Prostate gland (tissue), 2 donors: ENCODE measurements at regions not wholly inside any gene's neighbourhood (a gene's known extent, or its start where the extent isn't known, plus 50 kb on each side); places are given as distances from the start of the nearest gene placed in this dataset.
"Not testable (repeated sequence)": the region's sequence is repeated elsewhere in the genome, so short reads cannot be mapped to it uniquely, and the experiment has no call there.

Source experiments
- DNase-seq: peaks from one replicate; pipeline ENCODE4 v3.0.0-alpha.2; 2019; ENCODE audit warnings: low spot score
- H3K27ac ChIP-seq, 2 donors: fragments of 200-600 bp; sonication (generic); 2 replicates each; pipeline ENCODE4 v1.5.1; 2017 to 2019
- H3K27me3 ChIP-seq: fragments of 200-600 bp; sonication (generic); replicated peaks from 2 replicates; pipeline ENCODE4 v1.5.1; 2019; ENCODE audit not compliant: insufficient read depth
- H3K36me3 ChIP-seq, 2 donors: fragments of 200-600 bp; sonication (generic); 1 replicate in 1 of 2; 2 replicates in 1 of 2; pipeline versions ENCODE4 v1.5.1 to v1.8.1; 2017 to 2019
- H3K4me1 ChIP-seq: fragments of 200-600 bp; sonication (generic); replicated peaks from 2 replicates; pipeline ENCODE4 v1.5.1; 2019
- H3K4me3 ChIP-seq, 2 donors: fragments of 200-600 bp; sonication (generic); 2 replicates each; pipeline ENCODE4 v1.5.1; 2017 to 2019
- H3K9me3 ChIP-seq: fragments of 200-600 bp; sonication (generic); 2 replicates; pipeline ENCODE4 v1.5.1; 2017
- POLR2A ChIP-seq: fragments of 450-650 bp; IDR thresholded peaks from one replicate; pipeline ENCODE4 v1.6.1; 2016; ENCODE audit warnings: antibody characterized with exemption, mild to moderate bottlenecking
- POLR2AphosphoS5 ChIP-seq: sonication (generic); formaldehyde crosslinking; IDR thresholded peaks from one replicate; pipeline ENCODE4 v1.6.1; 2017; ENCODE audit warnings: antibody characterized with exemption
- WGBS: methylation state at CpG from one replicate; pipeline ENCODE4 v1.1.5; 2018; 5-methylcytosine and 5-hydroxymethylcytosine counted together
- intact Hi-C: fragments of 100-400 bp; cut with DNase I; formaldehyde crosslinking; loops from one replicate; pipeline ENCODE4 v1.14.2; 2022
- TF ChIP-seq, protein P1 (sequence below), 4 experiments: fragments of 200-600 bp in 2 of 4; fragments of 450-650 bp in 2 of 4; sonication (generic) in 2 of 4; IDR thresholded peaks; 1 replicate in 3 of 4; 2 replicates in 1 of 4; pipeline ENCODE4 v1.5.1; 2016 to 2019; ENCODE audit warnings: antibody characterized with exemption in 4 of 4, mild to moderate bottlenecking in 2 of 4, moderate library complexity in 2 of 4

DNA sequence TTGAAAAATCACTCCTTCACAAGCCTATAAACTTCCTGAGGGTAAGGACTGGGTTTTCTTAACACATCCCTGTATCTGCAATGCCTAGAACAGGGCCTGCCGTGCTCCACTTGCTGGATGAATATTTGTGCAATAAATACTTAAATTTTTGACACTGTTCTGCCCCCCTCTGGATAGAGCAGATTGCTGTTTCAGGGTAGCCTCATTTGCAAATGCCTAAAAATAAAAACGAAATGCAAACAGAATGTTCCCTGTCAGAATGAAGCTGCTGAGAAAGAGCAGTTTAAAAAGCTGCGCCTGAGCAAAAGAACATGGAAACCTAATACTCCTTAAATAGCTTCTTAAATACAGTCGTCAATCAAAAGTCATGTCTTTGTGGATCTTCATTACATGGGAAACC lies 385.3 kb downstream of the PRELID2 start:
- WGBS: 71% methylated on average over 4 of the region's 4 CpGs
- DNase-seq: no peak
- no peak overlapping the region for H3K4me3 ChIP-seq
- no peaks in the 10 kb centered on the region for H3K4me1 ChIP-seq
- H3K27ac ChIP-seq: no peak overlapping the region
- H3K9me3 ChIP-seq: no peaks in the 10 kb centered on the region
- H3K27me3 ChIP-seq: no peaks in the 10 kb centered on the region
- no peaks in the 10 kb centered on the region for H3K36me3 ChIP-seq
- intact Hi-C loops: no loop called here
- TF ChIP-seq POLR2AphosphoS5 (no peak), POLR2A (no peak)
- TF ChIP-seq, protein P1, sequence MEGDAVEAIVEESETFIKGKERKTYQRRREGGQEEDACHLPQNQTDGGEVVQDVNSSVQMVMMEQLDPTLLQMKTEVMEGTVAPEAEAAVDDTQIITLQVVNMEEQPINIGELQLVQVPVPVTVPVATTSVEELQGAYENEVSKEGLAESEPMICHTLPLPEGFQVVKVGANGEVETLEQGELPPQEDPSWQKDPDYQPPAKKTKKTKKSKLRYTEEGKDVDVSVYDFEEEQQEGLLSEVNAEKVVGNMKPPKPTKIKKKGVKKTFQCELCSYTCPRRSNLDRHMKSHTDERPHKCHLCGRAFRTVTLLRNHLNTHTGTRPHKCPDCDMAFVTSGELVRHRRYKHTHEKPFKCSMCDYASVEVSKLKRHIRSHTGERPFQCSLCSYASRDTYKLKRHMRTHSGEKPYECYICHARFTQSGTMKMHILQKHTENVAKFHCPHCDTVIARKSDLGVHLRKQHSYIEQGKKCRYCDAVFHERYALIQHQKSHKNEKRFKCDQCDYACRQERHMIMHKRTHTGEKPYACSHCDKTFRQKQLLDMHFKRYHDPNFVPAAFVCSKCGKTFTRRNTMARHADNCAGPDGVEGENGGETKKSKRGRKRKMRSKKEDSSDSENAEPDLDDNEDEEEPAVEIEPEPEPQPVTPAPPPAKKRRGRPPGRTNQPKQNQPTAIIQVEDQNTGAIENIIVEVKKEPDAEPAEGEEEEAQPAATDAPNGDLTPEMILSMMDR (IDR thresholded peaks at IDR 0.05): no peak

- H3K9me3 ChIP-seq, H3K27ac ChIP-seq, H3K4me3 ChIP-seq, H3K27me3 ChIP-seq, intact Hi-C loops, H3K36me3 ChIP-seq, DNase-seq, H3K4me1 ChIP-seq: not testable (repeated sequence)
- 90% methylated on average over 3 of the region's 3 CpGs for WGBS
These were observed 388.3 kb downstream of the PRELID2 start for GRCh38 chr5:145446875-145447274.

- H3K4me3 ChIP-seq: no peak overlapping the region
- intact Hi-C loops: no loop called here
- WGBS: 84% methylated on average over 5 of the region's 5 CpGs
- H3K27me3 ChIP-seq: no peaks in the 10 kb centered on the region
- no peak for TF ChIP-seq POLR2A
- TF ChIP-seq, protein P1 (IDR thresholded peaks at IDR 0.05): no peak
- no peak for TF ChIP-seq POLR2AphosphoS5
- no peak overlapping the region for H3K27ac ChIP-seq
- H3K9me3 ChIP-seq: no peaks in the 10 kb centered on the region
- no peak for DNase-seq
- no peaks in the 10 kb centered on the region for H3K36me3 ChIP-seq
- no peaks in the 10 kb centered on the region for H3K4me1 ChIP-seq
These were observed 388.7 kb downstream of the PRELID2 start for GRCh38 chr5:145446412-145446811.

DNA sequence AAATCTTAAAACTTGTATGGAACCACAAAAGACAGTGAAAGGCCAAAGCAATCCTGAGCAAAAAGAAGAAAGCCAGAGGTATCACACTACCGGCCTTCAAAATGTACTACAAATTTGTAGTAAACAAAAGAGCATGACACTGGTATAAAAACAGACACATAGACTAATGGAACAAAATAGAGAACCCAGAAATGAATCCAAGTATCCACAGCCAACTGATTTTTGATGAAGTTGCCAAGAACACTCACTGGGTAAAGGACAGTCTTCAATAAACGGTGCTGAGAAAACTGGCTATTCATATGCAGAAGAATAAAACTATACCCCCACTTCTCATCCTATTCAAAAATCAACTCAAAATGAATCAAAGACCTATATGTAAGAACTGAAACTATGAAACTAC lies 390.1 kb downstream of the PRELID2 start:
- TF ChIP-seq POLR2AphosphoS5: no peak
- no peak for TF ChIP-seq POLR2A
- TF ChIP-seq, protein P1 (IDR thresholded peaks at IDR 0.05): no peak
- Histone ChIP-seq H3K27ac (no peak overlapping the region), H3K27me3 (no peaks in the 10 kb centered on the region), H3K9me3 (no peaks in the 10 kb centered on the region), H3K4me3 (no peak overlapping the region), H3K36me3 (no peaks in the 10 kb centered on the region), H3K4me1 (no peaks in the 10 kb centered on the region)
- no peak for DNase-seq
- intact Hi-C loops: no loop called here
- 76% methylated on average over 2 of the region's 2 CpGs for WGBS

GRCh38 chr5:145443964-145444363 lies 391.2 kb downstream of the PRELID2 start:
- H3K27me3 ChIP-seq: no peaks in the 10 kb centered on the region
- intact Hi-C loops: no loop called here
- H3K4me3 ChIP-seq: no peak overlapping the region
- H3K4me1 ChIP-seq: no peaks in the 10 kb centered on the region
- WGBS: 94% methylated on average over 4 of the region's 4 CpGs
- H3K36me3 ChIP-seq: no peaks in the 10 kb centered on the region
- H3K27ac ChIP-seq: no peak overlapping the region
- TF ChIP-seq POLR2A (no peak), POLR2AphosphoS5 (no peak)
- TF ChIP-seq, protein P1 (IDR thresholded peaks at IDR 0.05): no peak
- no peak for DNase-seq
- H3K9me3 ChIP-seq: no peaks in the 10 kb centered on the region
